ENCODE measurements at regions not wholly inside any gene's neighbourhood (a gene's known extent, or its start where the extent isn't known, plus 50 kb on each side); places are given as distances from the start of the nearest gene placed in this dataset.
"Not testable (repeated sequence)": the region's sequence is repeated elsewhere in the genome, so short reads cannot be mapped to it uniquely, and the experiment has no call there.

DNA sequence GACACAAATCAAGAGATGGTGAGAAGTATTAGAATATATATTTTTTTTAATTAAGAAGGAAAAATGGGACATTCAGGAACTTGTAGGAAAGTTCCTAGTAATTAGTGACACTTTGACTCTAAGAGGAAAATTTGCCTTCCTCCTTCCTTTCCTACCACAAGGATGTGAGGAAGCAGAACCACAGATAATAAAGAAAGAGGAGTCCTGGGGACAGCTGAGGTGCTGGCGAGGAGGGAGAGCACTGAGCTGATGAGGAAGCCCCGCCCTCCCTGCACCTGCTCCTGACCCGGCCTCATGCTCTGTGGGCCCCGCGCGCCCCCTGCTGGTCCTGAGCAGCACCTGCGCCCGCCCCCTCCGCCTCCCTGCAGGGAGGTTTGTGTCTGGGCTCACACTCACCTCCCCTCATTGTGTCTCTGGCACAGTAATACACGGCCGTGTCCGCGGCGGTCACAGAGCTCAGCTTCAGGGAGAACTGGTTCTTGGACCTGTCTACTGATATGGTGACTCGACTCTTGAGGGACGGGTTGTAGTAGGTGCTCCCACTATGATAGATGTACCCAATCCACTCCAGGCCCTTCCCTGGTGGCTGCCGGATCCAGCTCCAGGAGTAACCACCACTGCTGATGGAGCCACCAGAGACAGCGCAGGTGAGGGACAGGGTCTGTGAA is 822.6 kb downstream of the TMEM121 start:
- H3K4me3 ChIP-seq; in situ Hi-C loops (cut with MboI; ENCODE audit: low pct_ligation_motif_present in 1 of 4, low pct_unique_long_range_greater_than_20kb in 1 of 4, low sequenced_read_pairs in 3 of 4): not testable (repeated sequence)
- TF ChIP-seq, protein P1, sequence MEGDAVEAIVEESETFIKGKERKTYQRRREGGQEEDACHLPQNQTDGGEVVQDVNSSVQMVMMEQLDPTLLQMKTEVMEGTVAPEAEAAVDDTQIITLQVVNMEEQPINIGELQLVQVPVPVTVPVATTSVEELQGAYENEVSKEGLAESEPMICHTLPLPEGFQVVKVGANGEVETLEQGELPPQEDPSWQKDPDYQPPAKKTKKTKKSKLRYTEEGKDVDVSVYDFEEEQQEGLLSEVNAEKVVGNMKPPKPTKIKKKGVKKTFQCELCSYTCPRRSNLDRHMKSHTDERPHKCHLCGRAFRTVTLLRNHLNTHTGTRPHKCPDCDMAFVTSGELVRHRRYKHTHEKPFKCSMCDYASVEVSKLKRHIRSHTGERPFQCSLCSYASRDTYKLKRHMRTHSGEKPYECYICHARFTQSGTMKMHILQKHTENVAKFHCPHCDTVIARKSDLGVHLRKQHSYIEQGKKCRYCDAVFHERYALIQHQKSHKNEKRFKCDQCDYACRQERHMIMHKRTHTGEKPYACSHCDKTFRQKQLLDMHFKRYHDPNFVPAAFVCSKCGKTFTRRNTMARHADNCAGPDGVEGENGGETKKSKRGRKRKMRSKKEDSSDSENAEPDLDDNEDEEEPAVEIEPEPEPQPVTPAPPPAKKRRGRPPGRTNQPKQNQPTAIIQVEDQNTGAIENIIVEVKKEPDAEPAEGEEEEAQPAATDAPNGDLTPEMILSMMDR (IDR thresholded peaks at IDR 0.05), result peak in 4 of 5 experiments; percentile 45 to 81 (median 48)

DNA sequence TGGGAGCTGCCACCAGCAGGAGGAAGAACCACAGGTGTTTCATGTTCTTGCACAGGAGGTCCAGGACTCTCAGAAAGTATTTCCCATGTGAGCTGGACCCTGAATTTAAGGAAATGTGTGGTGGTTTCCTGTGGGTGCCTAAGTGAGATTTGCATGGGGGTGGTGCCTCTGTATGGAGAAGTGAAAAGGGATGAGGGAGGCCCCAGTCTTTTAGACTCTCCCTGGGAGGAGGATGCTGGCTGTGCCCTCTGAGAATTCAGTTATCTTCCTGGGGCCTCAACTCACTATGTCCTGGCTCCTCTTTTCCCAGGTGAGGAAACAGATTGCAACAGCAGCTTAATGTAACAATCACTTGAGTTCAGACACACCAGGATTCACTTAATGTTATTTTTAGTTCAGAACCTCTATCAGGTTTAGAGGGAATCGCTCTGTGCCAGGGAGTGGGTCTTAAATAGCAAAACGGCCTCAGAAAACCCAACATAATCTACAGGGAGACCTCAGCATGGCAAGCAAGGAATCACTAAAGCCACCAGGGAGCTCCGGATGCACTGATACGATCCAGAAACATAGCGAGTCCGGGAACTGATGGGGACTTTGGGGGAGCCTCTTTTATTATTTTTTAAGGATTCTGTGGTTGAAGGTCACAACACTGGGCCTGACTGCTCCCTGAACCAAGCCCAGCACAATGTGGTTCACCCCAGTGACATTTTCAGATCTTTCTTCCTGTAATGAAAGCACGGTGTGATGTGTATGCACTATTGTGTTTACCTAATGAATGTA is 823.5 kb downstream of the TMEM121 start:
- intact Hi-C loops (cut with DNase I; ENCODE audit: low total_unique reads); H3K4me1 ChIP-seq; H3K27me3 ChIP-seq; H3K36me3 ChIP-seq; in situ Hi-C loops (cut with MboI; ENCODE audit: low pct_ligation_motif_present in 1 of 4, low pct_unique_long_range_greater_than_20kb in 1 of 4, low sequenced_read_pairs in 3 of 4); H3K4me3 ChIP-seq; H3K9me3 ChIP-seq; DNase-seq; H3K27ac ChIP-seq: not testable (repeated sequence)
- 53 to 70% methylated on average over 6 to 7 of the region's 7 CpGs for WGBS, 2 donors (ENCODE audit: low coverage in 1 of 2)

More for the DNA sequence above, 822.6 kb downstream of the TMEM121 start:
- H3K9me3 ChIP-seq; H3K27me3 ChIP-seq; H3K36me3 ChIP-seq; H3K27ac ChIP-seq; H3K4me1 ChIP-seq; intact Hi-C loops (cut with DNase I; ENCODE audit: low total_unique reads): not testable (repeated sequence)
- 26 to 31% methylated on average over 11 to 18 of the region's 18 CpGs for WGBS, 2 donors (ENCODE audit: low coverage in 1 of 2)
- DNase-seq, result peak; percentile 71

DNA sequence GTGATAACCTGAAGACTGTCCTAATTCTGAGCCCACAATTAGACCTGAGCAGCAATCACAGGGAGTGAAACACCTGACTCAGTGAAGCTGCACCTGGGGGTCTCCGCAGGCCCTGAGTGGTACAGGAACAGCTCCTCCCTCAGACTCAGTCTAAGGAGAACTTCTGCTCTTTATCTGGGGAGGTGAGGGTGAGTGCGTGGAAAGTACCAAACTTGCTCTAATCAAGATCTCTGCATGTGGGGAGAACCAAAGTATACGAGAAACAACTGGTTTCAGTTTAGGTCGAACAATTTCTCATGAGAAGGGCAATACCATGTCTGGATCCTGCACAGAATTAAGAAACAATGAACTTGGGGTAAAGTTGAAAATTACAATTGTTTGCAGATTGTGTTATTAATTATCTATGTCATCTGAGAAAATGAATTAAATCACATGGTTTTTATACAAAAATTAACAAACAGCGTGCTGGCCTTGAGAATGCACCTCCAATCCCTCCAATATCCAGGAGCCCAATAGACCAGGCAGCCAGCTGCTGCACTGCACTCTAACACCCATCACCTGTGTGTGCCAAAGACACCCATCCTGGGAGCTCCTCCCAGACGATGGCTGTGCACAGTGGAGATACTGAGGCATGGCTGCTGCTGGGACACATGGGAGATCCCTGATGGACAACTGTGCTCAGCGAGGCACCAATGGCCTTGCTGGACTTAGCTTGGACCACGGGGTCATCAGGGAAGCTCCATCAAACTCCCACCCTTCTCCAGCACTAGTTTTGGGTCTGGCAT is 828.8 kb downstream of the TMEM121 start:
- intact Hi-C loops (cut with DNase I; ENCODE audit: low total_unique reads); H3K9me3 ChIP-seq; H3K4me1 ChIP-seq; H3K36me3 ChIP-seq; DNase-seq; in situ Hi-C loops (cut with MboI; ENCODE audit: low pct_ligation_motif_present in 1 of 4, low pct_unique_long_range_greater_than_20kb in 1 of 4, low sequenced_read_pairs in 3 of 4); H3K4me3 ChIP-seq; H3K27me3 ChIP-seq; H3K27ac ChIP-seq: not testable (repeated sequence)
- 29 to 45% methylated on average over 1 to 7 of the region's 8 CpGs for whole genome bisulfite sequencing, 2 donors (ENCODE audit: low coverage in 1 of 2)

DNA sequence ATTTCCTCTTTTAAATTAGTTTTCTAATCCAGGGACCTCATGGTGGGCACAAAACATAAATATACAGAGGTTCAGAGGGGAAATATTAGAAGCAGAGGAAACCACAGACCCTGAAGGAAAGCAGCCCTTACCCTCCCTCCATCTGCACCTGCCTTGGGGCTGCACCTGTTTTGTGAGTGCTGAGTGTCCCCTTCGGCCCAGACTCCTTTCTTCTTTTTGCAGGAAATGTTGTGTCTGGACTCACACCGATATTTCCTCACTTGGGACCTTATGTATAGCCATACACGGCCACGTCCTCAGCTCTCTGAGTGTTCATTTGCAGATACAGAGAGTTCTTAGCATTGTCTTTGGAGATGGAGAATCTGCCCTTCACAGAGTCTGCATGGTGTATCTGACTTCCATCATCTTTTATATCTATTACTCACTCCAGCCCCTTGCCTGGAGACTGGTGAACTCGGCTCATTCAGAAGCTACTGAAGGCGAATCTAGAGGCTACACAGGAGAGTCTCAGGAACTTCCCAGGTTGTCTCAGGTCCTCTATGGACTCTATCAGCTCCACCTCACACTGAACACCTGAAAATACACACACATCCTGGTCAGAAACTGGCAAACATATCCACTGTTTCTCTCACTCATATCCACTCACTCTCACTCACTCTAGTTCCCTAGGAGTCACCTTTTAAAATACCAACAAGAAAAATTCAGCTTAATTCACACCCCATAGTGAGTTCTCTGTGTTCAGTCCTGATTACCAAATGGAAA is 829.7 kb downstream of the TMEM121 start:
- WGBS, 2 donors (ENCODE audit: low coverage in 1 of 2), result 55 to 59% methylated on average over 2 to 6 of the region's 6 CpGs
- H3K4me3 ChIP-seq; H3K9me3 ChIP-seq; H3K27me3 ChIP-seq; H3K36me3 ChIP-seq; H3K4me1 ChIP-seq; H3K27ac ChIP-seq; intact Hi-C loops (cut with DNase I; ENCODE audit: low total_unique reads); DNase-seq; in situ Hi-C loops (cut with MboI; ENCODE audit: low pct_ligation_motif_present in 1 of 4, low pct_unique_long_range_greater_than_20kb in 1 of 4, low sequenced_read_pairs in 3 of 4): not testable (repeated sequence)

DNA sequence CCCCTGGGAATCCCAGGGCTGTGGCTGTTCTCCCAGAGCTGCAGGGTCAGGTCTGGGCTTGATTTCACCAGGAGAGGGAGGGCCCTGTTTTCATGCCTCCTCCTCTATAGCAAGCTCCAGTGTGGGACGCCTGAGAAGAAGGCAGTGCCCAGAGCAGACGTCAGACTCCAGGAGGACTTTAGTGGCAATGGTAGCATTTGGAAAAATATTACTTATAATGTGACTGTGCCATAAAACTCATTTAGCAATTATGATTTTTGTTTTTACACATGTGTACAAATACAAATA is 830.2 kb downstream of the TMEM121 start:
- intact Hi-C loops (cut with DNase I; ENCODE audit: low total_unique reads), result not testable (repeated sequence)

DNA sequence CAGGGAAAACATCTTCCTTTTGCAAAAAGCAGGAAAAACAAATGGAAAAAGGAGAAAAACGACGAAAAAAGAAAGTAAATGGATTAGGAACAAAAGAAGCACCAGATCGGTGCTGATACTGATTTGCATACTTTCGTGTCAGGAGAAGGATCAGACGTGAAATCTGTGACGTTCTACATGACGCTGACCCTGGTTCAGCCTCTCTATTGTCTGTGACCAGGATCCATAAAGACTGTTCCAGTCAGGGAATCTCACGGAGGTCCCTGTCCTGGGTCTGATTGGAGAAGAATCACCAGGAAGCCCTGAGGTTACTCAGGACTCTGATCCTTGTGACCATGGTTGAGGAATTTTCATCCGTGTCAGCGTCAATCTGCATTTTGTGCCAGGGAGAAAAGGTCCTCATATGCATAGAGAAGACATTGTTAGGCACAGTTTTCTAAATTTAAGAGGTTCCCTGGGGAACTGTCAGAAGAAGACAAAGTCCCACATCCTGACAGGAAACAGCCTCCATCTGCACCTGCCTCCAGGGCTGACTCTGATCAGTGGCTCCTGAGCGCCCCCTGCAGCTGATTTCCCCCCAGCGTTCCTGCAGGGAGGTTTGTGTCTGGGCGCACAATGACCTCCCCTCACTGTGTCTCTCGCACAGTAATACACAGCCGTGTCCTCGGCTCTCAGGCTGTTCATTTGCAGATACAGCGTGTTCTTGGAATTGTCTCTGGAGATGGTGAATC is 832.9 kb downstream of the TMEM121 start:
- intact Hi-C loops (cut with DNase I; ENCODE audit: low total_unique reads); H3K27ac ChIP-seq; H3K9me3 ChIP-seq; H3K36me3 ChIP-seq; H3K27me3 ChIP-seq; DNase-seq; in situ Hi-C loops (cut with MboI; ENCODE audit: low pct_ligation_motif_present in 1 of 4, low pct_unique_long_range_greater_than_20kb in 1 of 4, low sequenced_read_pairs in 3 of 4); H3K4me1 ChIP-seq; H3K4me3 ChIP-seq: not testable (repeated sequence)
- 58% methylated on average over 12 of the region's 17 CpGs; no CpG with 5 or more reads in 1 of the 2 donors for WGBS, 2 donors (ENCODE audit: low coverage in 1 of 2)

More for the DNA sequence above, 830.2 kb downstream of the TMEM121 start:
- in situ Hi-C loops (cut with MboI; ENCODE audit: low pct_ligation_motif_present in 1 of 4, low pct_unique_long_range_greater_than_20kb in 1 of 4, low sequenced_read_pairs in 3 of 4); H3K9me3 ChIP-seq; H3K36me3 ChIP-seq; H3K27me3 ChIP-seq; H3K4me1 ChIP-seq; DNase-seq; H3K4me3 ChIP-seq; H3K27ac ChIP-seq: not testable (repeated sequence)
- WGBS, 2 donors (ENCODE audit: low coverage in 1 of 2), result 34% methylated on average over 2 of the region's 2 CpGs; no CpG with 5 or more reads in 1 of the 2 donors

DNA sequence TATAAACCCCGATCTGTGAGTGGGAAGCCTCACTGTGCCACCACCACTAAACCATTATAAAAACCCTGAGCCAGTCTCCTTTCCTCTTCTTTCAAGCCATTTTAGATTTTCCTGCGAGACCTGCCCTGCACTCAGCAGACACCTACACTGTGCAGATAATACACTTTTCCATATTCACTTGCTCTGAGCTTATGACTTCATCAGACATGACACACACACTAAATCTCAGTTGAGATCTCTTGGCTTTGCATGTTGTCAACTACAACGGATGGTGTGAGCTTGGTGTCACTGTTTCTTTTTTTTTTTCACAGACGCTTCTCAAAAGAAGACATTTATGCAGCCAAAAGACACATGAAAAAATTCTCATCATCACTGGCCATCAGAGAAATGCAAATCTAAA is 839.0 kb downstream of the TMEM121 start:
- in situ Hi-C loops (cut with MboI; ENCODE audit: low pct_ligation_motif_present in 1 of 4, low pct_unique_long_range_greater_than_20kb in 1 of 4, low sequenced_read_pairs in 3 of 4); intact Hi-C loops (cut with DNase I; ENCODE audit: low total_unique reads); H3K9me3 ChIP-seq; H3K36me3 ChIP-seq; H3K27ac ChIP-seq; H3K4me1 ChIP-seq; H3K27me3 ChIP-seq; DNase-seq; H3K4me3 ChIP-seq: not testable (repeated sequence)
- 28 to 48% methylated on average over 2 of the region's 4 CpGs for WGBS, 2 donors (ENCODE audit: low coverage in 1 of 2)

DNA sequence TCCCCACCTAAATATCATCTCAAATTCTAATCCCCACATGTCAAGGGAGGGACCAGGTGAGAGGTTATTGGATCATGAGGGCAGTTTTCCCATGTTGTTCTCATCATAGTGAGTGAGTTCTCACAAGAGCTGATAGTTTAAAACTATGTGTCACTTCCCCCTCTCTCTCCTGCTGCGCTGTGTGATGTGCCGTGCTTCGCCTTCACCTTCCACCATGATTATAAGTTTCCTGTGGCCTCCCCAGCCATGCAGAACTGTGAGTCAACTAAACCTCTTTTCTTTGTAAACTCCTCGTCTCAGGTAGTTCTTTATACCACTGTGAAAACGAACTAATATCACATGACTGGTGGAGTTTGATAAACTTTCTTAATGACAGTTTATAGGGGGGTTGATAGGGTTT is 839.5 kb downstream of the TMEM121 start:
- H3K36me3 ChIP-seq; H3K9me3 ChIP-seq; intact Hi-C loops (cut with DNase I; ENCODE audit: low total_unique reads); H3K27ac ChIP-seq; H3K27me3 ChIP-seq; in situ Hi-C loops (cut with MboI; ENCODE audit: low pct_ligation_motif_present in 1 of 4, low pct_unique_long_range_greater_than_20kb in 1 of 4, low sequenced_read_pairs in 3 of 4); DNase-seq; H3K4me3 ChIP-seq; H3K4me1 ChIP-seq: not testable (repeated sequence)
- 34 to 39% methylated on average over 2 to 4 of the region's 5 CpGs for WGBS, 2 donors (ENCODE audit: low coverage in 1 of 2)

DNA sequence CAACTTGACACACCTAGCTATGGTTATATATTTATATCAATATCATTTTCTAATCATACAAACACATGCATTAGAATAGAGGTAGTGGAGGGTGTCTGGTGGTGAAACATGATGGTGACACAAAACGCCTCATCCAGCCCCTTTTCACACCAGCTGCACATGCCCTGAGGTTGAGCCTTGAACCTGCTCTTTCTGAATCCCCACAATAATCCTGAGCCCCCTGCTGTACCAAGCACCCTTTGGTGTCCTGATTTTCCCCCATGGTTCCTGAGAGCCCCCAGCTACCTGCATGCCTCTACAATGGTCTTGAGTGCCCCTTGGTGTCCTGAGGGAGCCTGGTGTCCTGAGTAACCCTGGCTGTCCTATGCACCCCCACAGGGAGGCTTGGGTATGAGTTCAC is 840.6 kb downstream of the TMEM121 start:
- intact Hi-C loops (cut with DNase I; ENCODE audit: low total_unique reads); in situ Hi-C loops (cut with MboI; ENCODE audit: low pct_ligation_motif_present in 1 of 4, low pct_unique_long_range_greater_than_20kb in 1 of 4, low sequenced_read_pairs in 3 of 4): not testable (repeated sequence)

More for the DNA sequence above, 840.6 kb downstream of the TMEM121 start:
- not testable (repeated sequence) for H3K27me3 ChIP-seq, H3K9me3 ChIP-seq, H3K4me3 ChIP-seq, H3K36me3 ChIP-seq, DNase-seq, H3K4me1 ChIP-seq, H3K27ac ChIP-seq
- 29% methylated on average over 1 of the region's 1 CpG; no CpG with 5 or more reads in 1 of the 2 donors for WGBS, 2 donors (ENCODE audit: low coverage in 1 of 2)
